Calu3 (cell line): ENCODE measurements at regions not wholly inside any gene's neighbourhood (a gene's known extent, or its start where the extent isn't known, plus 50 kb on each side); places are given as distances from the start of the nearest gene placed in this dataset.

Experiments
- BruUV-seq: library from RNA; stranded (reverse); fragments of 400-500 nt; replicated peaks from 2 replicates; lab custom pipeline; 2021; lab: Mats Ljungman, UMichigan
- CTCF ChIA-PET: fragments of 300-600 bp; sonication (Branson Sonifier 250); formaldehyde crosslinking; loops from one replicate; lab custom pipeline; 2022; ENCODE audit warnings: antibody characterized with exemption; lab: Charles Lee
- DNase-seq: peaks from one replicate; pipeline ENCODE4 v3.0.0; 2022
- H3K27ac Mint-ChIP-seq: one replicate; pipeline ENCODE4 v1.8.0; 2022; ENCODE audit warnings: mixed read lengths; ENCODE audit not compliant: unreplicated experiment
- H3K27me3 Mint-ChIP-seq: one replicate; pipeline ENCODE4 v1.8.0; 2022; ENCODE audit warnings: mixed read lengths; ENCODE audit not compliant: unreplicated experiment
- H3K36me3 Mint-ChIP-seq: one replicate; pipeline ENCODE4 v1.8.0; 2022; ENCODE audit warnings: mild to moderate bottlenecking, moderate library complexity, mixed read lengths; ENCODE audit not compliant: insufficient read depth, unreplicated experiment
- H3K4me1 Mint-ChIP-seq: one replicate; pipeline ENCODE4 v1.8.0; 2022; ENCODE audit warnings: mild to moderate bottlenecking, low read depth, mixed read lengths; ENCODE audit not compliant: unreplicated experiment
- H3K4me3 Mint-ChIP-seq: one replicate; pipeline ENCODE4 v1.8.0; 2022; ENCODE audit warnings: mild to moderate bottlenecking, low read depth, moderate library complexity, mixed read lengths; ENCODE audit not compliant: unreplicated experiment
- H3K9me3 Mint-ChIP-seq: one replicate; pipeline ENCODE4 v1.8.0; 2022; ENCODE audit warnings: low read depth, mixed read lengths; ENCODE audit not compliant: unreplicated experiment
- CTCF ChIP-seq: fragments of 200-600 bp; IDR thresholded peaks from one replicate; pipeline ENCODE4 v1.8.0; 2022; ENCODE audit warnings: antibody characterized with exemption; ENCODE audit not compliant: unreplicated experiment
- intact Hi-C: fragments of 100-400 bp; cut with micrococcal nuclease; formaldehyde crosslinking; loops from one replicate; pipeline ENCODE4 v1.10.0; 2022; ENCODE audit not compliant: unreplicated experiment

- Mint-ChIP-seq H3K9me3 (peaks cover 26% of the 10 kb centered on the region), H3K4me3 (no peak overlapping the region), H3K27me3 (no peaks in the 10 kb centered on the region), H3K36me3 (no peaks in the 10 kb centered on the region), H3K4me1 (no peaks in the 10 kb centered on the region), H3K27ac (no peak overlapping the region)
- DNase-seq, result no peak
- TF ChIP-seq CTCF, result no peak
- CTCF ChIA-PET, result no interaction called here
- intact Hi-C loops, result no loop called here
- no TSS peak for BruUV-seq
Observed at GRCh38 chr10:2464483-2464882, 602.9 kb upstream of the PFKP start.

GRCh38 chr10:2463316-2463715 is 604.0 kb upstream of the PFKP start:
- H3K9me3 Mint-ChIP-seq, result peaks cover 23% of the 10 kb centered on the region
- CTCF ChIA-PET, result no interaction called here
- no peak overlapping the region for H3K4me3 Mint-ChIP-seq
- TF ChIP-seq CTCF, result no peak
- H3K36me3 Mint-ChIP-seq, result no peaks in the 10 kb centered on the region
- no TSS peak for BruUV-seq
- DNase-seq, result no peak
- H3K27ac Mint-ChIP-seq, result no peak overlapping the region
- H3K4me1 Mint-ChIP-seq, result no peaks in the 10 kb centered on the region
- H3K27me3 Mint-ChIP-seq, result no peaks in the 10 kb centered on the region
- intact Hi-C loops, result no loop called here

GRCh38 chr10:2462581-2462980 is 604.8 kb upstream of the PFKP start:
- Mint-ChIP-seq H3K27ac (no peak overlapping the region), H3K27me3 (no peaks in the 10 kb centered on the region), H3K4me1 (no peaks in the 10 kb centered on the region), H3K36me3 (no peaks in the 10 kb centered on the region), H3K9me3 (peaks cover 22% of the 10 kb centered on the region), H3K4me3 (no peak overlapping the region)
- CTCF ChIA-PET, result no interaction called here
- no TSS peak for BruUV-seq
- TF ChIP-seq CTCF, result no peak
- intact Hi-C loops, result no loop called here
- DNase-seq, result no peak

- CTCF ChIA-PET, result no interaction called here
- Mint-ChIP-seq H3K9me3 (peaks cover 20% of the 10 kb centered on the region), H3K4me1 (no peaks in the 10 kb centered on the region), H3K36me3 (no peaks in the 10 kb centered on the region), H3K4me3 (no peak overlapping the region), H3K27ac (no peak overlapping the region), H3K27me3 (no peaks in the 10 kb centered on the region)
- DNase-seq, result no peak
- no peak for TF ChIP-seq CTCF
- no TSS peak for BruUV-seq
- intact Hi-C loops, result no loop called here
Observed at GRCh38 chr10:2460812-2461211, 606.5 kb upstream of the PFKP start.
